ENCODE measurements at regions not wholly inside any gene's neighbourhood (a gene's known extent, or its start where the extent isn't known, plus 50 kb on each side); places are given as distances from the start of the nearest gene placed in this dataset.
"Not testable (repeated sequence)": the region's sequence is repeated elsewhere in the genome, so short reads cannot be mapped to it uniquely, and the experiment has no call there.

- TF ChIP-seq, protein P1, sequence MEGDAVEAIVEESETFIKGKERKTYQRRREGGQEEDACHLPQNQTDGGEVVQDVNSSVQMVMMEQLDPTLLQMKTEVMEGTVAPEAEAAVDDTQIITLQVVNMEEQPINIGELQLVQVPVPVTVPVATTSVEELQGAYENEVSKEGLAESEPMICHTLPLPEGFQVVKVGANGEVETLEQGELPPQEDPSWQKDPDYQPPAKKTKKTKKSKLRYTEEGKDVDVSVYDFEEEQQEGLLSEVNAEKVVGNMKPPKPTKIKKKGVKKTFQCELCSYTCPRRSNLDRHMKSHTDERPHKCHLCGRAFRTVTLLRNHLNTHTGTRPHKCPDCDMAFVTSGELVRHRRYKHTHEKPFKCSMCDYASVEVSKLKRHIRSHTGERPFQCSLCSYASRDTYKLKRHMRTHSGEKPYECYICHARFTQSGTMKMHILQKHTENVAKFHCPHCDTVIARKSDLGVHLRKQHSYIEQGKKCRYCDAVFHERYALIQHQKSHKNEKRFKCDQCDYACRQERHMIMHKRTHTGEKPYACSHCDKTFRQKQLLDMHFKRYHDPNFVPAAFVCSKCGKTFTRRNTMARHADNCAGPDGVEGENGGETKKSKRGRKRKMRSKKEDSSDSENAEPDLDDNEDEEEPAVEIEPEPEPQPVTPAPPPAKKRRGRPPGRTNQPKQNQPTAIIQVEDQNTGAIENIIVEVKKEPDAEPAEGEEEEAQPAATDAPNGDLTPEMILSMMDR (IDR thresholded peaks at IDR 0.05) = not testable (repeated sequence)
- TF ChIP-seq POLR2AphosphoS5 (IDR thresholded peaks at IDR 0.05; ENCODE audit: low read depth, low read length) = not testable (repeated sequence)
These were observed 577.2 kb downstream of the KCNJ2 start for GRCh38 chr17:70746574-70746973.

Measured in Panc1 (cell line).